ENCODE measurements at regions not wholly inside any gene's neighbourhood (a gene's known extent, or its start where the extent isn't known, plus 50 kb on each side); places are given as distances from the start of the nearest gene placed in this dataset.

- peaks cover 9% of the 10 kb centered on the region for H3K9me3 ChIP-seq (replicated peaks)
- no peak overlapping the region for H3K4me3 ChIP-seq
- no peaks in the 10 kb centered on the region for H3K27me3 ChIP-seq (ENCODE audit: low read depth)
- no peak for DNase-seq
- intact Hi-C loops (cut with micrococcal nuclease): no loop called here
- H3K4me1 ChIP-seq: no peaks in the 10 kb centered on the region
- no peaks in the 10 kb centered on the region for H3K36me3 ChIP-seq
- H3K27ac ChIP-seq (replicated peaks): no peak overlapping the region
- no peak for TF ChIP-seq CTCF (IDR thresholded peaks at IDR 0.05; ENCODE audit: borderline replicate concordance)
Observed at GRCh38 chr6:68447112-68447511, 188.0 kb upstream of the ADGRB3 start.

- Histone ChIP-seq H3K27me3 (ENCODE audit: low read depth) (no peaks in the 10 kb centered on the region), H3K4me1 (no peaks in the 10 kb centered on the region), H3K36me3 (no peaks in the 10 kb centered on the region), H3K4me3 (no peak overlapping the region), H3K27ac (replicated peaks) (no peak overlapping the region), H3K9me3 (replicated peaks) (no peaks in the 10 kb centered on the region)
- no peak for TF ChIP-seq CTCF (IDR thresholded peaks at IDR 0.05; ENCODE audit: borderline replicate concordance)
- intact Hi-C loops (cut with micrococcal nuclease): no loop called here
- no peak for DNase-seq
Observed at GRCh38 chr6:68445926-68446325, 189.2 kb upstream of the ADGRB3 start.

- H3K4me1 ChIP-seq: no peaks in the 10 kb centered on the region
- intact Hi-C loops (cut with micrococcal nuclease): no loop called here
- peaks cover 4% of the 10 kb centered on the region for H3K9me3 ChIP-seq (replicated peaks)
- no peak overlapping the region for H3K27ac ChIP-seq (replicated peaks)
- H3K36me3 ChIP-seq: no peaks in the 10 kb centered on the region
- H3K27me3 ChIP-seq (ENCODE audit: low read depth): no peaks in the 10 kb centered on the region
- no peak overlapping the region for H3K4me3 ChIP-seq
- DNase-seq: no peak
- no peak for TF ChIP-seq CTCF (IDR thresholded peaks at IDR 0.05; ENCODE audit: borderline replicate concordance)
Observed at GRCh38 chr6:68443704-68444103, 191.4 kb upstream of the ADGRB3 start.

- no peaks in the 10 kb centered on the region for H3K36me3 ChIP-seq
- no peaks in the 10 kb centered on the region for H3K4me1 ChIP-seq
- H3K4me3 ChIP-seq: no peak overlapping the region
- DNase-seq: no peak
- TF ChIP-seq CTCF (IDR thresholded peaks at IDR 0.05; ENCODE audit: borderline replicate concordance): no peak
- H3K9me3 ChIP-seq (replicated peaks): no peaks in the 10 kb centered on the region
- no peaks in the 10 kb centered on the region for H3K27me3 ChIP-seq (ENCODE audit: low read depth)
- H3K27ac ChIP-seq (replicated peaks): no peak overlapping the region
- intact Hi-C loops (cut with micrococcal nuclease): no loop called here
Observed at GRCh38 chr6:68427630-68428029, 207.5 kb upstream of the ADGRB3 start.

- H3K27ac ChIP-seq (replicated peaks): no peak overlapping the region
- no peaks in the 10 kb centered on the region for H3K27me3 ChIP-seq (ENCODE audit: low read depth)
- no peak overlapping the region for H3K4me3 ChIP-seq
- TF ChIP-seq CTCF (IDR thresholded peaks at IDR 0.05; ENCODE audit: borderline replicate concordance): no peak
- no peaks in the 10 kb centered on the region for H3K9me3 ChIP-seq (replicated peaks)
- no peak for DNase-seq
- H3K36me3 ChIP-seq: no peaks in the 10 kb centered on the region
- no peaks in the 10 kb centered on the region for H3K4me1 ChIP-seq
- intact Hi-C loops (cut with micrococcal nuclease): no loop called here
Observed at GRCh38 chr6:68410021-68410420, 225.1 kb upstream of the ADGRB3 start.

- no peaks in the 10 kb centered on the region for H3K36me3 ChIP-seq
- intact Hi-C loops (cut with micrococcal nuclease): no loop called here
- peaks cover 72% of the 10 kb centered on the region for H3K9me3 ChIP-seq (replicated peaks)
- no peaks in the 10 kb centered on the region for H3K27me3 ChIP-seq (ENCODE audit: low read depth)
- no peak overlapping the region for H3K27ac ChIP-seq (replicated peaks)
- H3K4me1 ChIP-seq: no peaks in the 10 kb centered on the region
- H3K4me3 ChIP-seq: no peak overlapping the region
- DNase-seq: no peak
- no peak for TF ChIP-seq CTCF (IDR thresholded peaks at IDR 0.05; ENCODE audit: borderline replicate concordance)
Observed at GRCh38 chr6:68400396-68400795, 234.7 kb upstream of the ADGRB3 start.

Measured in left ventricle myocardium inferior (tissue), 1 donor.